Duodenal mucosa (tissue), 2 donors: ENCODE measurements at regions not wholly inside any gene's neighbourhood (a gene's known extent, or its start where the extent isn't known, plus 50 kb on each side); places are given as distances from the start of the nearest gene placed in this dataset.
"Not testable (repeated sequence)": the region's sequence is repeated elsewhere in the genome, so short reads cannot be mapped to it uniquely, and the experiment has no call there.

ENCODE experiments used
- H3K27ac ChIP-seq: one replicate; pipeline ENCODE4 v1.7.0; 2013; ENCODE audit warnings: low read depth, low read length
- H3K27me3 ChIP-seq, 2 donors: one replicate each; pipeline ENCODE4 v1.7.0; 2013; ENCODE audit warnings: low read length in 2 of 2, control low read depth in 1 of 2; ENCODE audit not compliant: insufficient read depth in 2 of 2, control insufficient read depth in 1 of 2
- H3K36me3 ChIP-seq, 2 donors: one replicate each; pipeline ENCODE4 v1.7.0; 2013; ENCODE audit warnings: low read length in 2 of 2, control low read depth in 1 of 2; ENCODE audit not compliant: insufficient read depth in 2 of 2, control insufficient read depth in 1 of 2
- H3K4me1 ChIP-seq, 2 donors: one replicate each; pipeline ENCODE4 v1.7.0; 2013; ENCODE audit warnings: low read length in 2 of 2, control low read depth in 1 of 2; ENCODE audit not compliant: insufficient read depth in 2 of 2, control insufficient read depth in 1 of 2
- H3K4me3 ChIP-seq, 2 donors: one replicate each; pipeline ENCODE4 v1.7.0; 2013; ENCODE audit warnings: low read length in 2 of 2, low read depth in 1 of 2
- H3K9ac ChIP-seq, 2 donors: one replicate each; pipeline ENCODE4 v1.7.0; 2013; ENCODE audit warnings: low read length in 2 of 2, low read depth in 1 of 2
- H3K9me3 ChIP-seq, 2 donors: one replicate each; pipeline ENCODE4 v1.7.0; 2013; ENCODE audit warnings: low read length in 2 of 2, control low read depth in 1 of 2; ENCODE audit not compliant: control insufficient read depth in 1 of 2

DNA sequence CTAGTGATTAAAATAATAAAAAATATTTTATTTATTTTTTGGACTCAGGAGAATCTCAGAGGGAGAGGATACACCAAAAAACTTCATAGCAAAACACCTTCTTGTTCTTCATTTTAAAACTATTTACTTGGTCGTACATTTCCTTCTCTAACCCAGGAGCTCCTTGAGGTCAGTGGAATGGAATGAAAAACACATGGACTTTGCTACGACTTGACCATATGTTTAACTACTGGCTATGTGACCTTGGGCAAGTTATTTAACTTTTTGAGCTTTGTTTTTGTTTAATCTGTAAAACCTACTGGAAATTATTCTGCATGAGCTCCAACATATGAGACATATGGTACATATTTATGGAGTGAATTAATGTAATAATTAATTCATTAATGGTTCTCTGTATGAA lies 1005.5 kb upstream of the CITED2 start:
- no peaks in the 10 kb centered on the region for H3K4me1 ChIP-seq
- peaks cover 1 to 3% of the 10 kb centered on the region in 2 donors for H3K9me3 ChIP-seq
- H3K27ac ChIP-seq = no peak overlapping the region
- H3K27me3 ChIP-seq = no peaks in the 10 kb centered on the region
- H3K36me3 ChIP-seq = no peaks in the 10 kb centered on the region
- no peak overlapping the region for H3K4me3 ChIP-seq
- H3K9ac ChIP-seq = no peak overlapping the region

DNA sequence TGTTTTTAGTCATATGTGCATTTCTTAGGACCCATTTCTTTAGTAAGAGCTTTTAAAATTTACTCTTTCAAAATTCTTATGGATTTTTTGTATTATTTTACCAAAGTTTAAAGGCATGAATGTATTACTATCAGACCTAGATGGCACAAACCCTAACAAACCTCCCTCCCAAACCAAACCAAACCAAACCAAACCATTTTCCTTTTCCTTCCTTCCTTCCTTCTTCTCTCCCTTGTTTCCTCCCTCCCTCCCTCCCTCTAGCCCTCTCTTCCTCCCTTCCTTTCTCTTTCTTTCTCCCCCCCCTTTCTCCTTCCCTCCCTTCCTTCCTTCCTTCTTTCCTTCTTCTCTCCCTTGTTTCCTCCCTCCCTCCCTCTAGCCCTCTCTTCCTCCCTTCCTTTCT lies 1001.8 kb upstream of the CITED2 start:
- Histone ChIP-seq H3K27ac (no peak overlapping the region), H3K4me3 (no peak overlapping the region), H3K9ac (no peak overlapping the region), H3K27me3 (no peaks in the 10 kb centered on the region), H3K36me3 (no peaks in the 10 kb centered on the region), H3K4me1 (no peaks in the 10 kb centered on the region), H3K9me3 (no peaks in the 10 kb centered on the region)

DNA sequence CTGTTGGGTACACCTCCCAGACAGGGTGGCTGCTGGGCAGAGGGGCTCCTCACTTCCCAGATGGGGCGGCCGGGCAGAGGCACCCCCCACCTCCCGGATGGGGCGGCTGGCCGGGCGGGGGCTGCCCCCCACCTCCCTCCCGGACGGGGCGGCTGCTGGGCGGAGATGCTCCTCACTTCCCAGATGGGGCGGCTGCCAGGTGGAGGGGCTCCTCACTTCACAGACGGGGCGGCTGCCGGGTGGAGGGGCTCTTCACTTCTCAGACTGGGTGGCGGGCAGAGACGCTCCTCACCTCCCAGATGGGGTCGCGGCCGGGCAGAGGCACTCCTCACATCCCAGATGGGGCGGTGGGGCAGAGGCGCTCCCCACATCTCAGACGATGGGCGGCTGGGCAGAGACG lies 999.3 kb upstream of the CITED2 start:
- not testable (repeated sequence) for H3K9me3 ChIP-seq, H3K4me1 ChIP-seq, H3K27me3 ChIP-seq, H3K27ac ChIP-seq, H3K36me3 ChIP-seq, H3K4me3 ChIP-seq, H3K9ac ChIP-seq

DNA sequence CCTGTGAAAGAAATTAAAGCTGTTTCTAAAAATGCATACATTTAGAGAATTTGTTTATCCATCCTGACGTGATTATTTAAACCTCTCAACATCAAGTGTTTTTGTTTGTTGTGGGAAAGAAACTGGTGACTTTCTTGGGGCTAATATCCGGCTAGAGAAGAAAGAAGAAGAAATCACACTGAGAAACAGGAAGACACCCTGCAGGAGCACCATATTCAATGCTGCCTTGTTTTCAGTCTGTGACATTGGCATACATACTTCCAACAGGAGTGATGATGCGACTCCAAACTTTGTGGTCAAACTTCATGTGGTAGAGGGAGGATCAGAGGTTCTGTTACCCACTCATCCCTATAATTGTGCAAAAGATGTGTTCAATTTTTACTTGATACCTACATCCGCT lies 997.6 kb upstream of the CITED2 start:
- Histone ChIP-seq H3K36me3 (no peaks in the 10 kb centered on the region), H3K9ac (no peak overlapping the region), H3K27me3 (no peaks in the 10 kb centered on the region), H3K9me3 (no peaks in the 10 kb centered on the region), H3K4me3 (no peak overlapping the region), H3K4me1 (no peaks in the 10 kb centered on the region), H3K27ac (no peak overlapping the region)

DNA sequence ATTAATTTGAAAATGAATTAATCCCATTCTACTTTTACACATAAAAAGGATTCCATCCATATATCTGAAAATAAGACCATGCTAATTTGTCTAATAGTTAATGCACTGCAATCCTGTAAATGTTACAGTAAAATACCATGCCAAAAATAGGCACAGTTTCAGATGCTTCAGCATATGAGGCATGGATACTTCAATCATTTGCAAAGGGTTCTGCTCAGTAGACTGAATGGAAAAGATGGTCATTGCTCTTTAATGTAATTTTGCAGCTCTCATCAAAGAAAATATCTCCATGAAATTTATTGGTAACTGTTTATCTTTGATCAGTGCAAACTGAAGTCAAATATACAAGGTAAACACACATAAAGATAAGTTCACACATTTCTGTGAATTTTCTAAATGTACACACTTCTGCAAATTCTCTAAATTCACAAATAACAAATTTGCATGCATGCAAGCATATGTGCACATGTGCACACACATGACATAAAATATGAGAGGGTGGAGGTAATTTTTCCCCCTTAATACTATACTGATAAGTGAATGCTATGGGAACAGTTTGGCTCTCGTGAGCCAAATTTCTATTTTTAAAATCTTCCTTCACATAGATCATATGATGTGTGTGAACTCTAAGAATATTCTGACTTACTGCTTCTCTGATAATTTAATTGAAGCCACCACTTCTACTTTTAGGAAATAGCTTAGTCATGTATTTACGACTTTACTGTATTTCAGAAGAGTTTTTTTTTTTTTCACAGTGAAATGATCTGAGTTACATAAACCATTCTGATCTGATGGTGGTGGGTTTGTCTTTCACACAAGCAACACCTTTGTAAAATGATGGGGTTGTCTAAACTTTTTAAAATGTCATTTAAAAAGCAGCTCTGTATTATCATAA lies 996.8 kb upstream of the CITED2 start:
- H3K9me3 ChIP-seq = no peaks in the 10 kb centered on the region
- H3K9ac ChIP-seq = no peak overlapping the region
- H3K4me1 ChIP-seq = no peaks in the 10 kb centered on the region
- no peaks in the 10 kb centered on the region for H3K27me3 ChIP-seq
- H3K27ac ChIP-seq = no peak overlapping the region
- H3K36me3 ChIP-seq = no peaks in the 10 kb centered on the region
- H3K4me3 ChIP-seq = no peak overlapping the region

DNA sequence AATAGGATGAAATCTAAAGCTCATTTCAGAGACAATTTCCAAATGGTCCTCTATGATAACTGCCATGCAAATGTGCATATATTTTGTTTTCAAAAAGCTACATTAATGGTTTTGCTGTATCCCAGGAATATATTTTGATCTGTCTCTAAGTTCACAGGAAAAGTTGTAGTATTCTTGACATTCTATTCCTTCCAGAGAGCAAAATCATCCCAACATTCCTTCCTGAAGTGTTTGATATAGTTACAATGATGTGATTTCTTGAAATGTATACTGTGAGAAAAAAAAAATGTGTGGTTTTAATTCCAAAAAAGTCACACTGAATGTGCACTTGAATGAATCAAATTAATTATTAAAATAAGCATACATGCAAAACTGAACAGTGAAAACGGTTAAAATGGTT lies 996.0 kb upstream of the CITED2 start:
- Histone ChIP-seq H3K4me1 (no peaks in the 10 kb centered on the region), H3K27ac (no peak overlapping the region), H3K27me3 (no peaks in the 10 kb centered on the region), H3K36me3 (no peaks in the 10 kb centered on the region), H3K4me3 (no peak overlapping the region), H3K9me3 (no peaks in the 10 kb centered on the region), H3K9ac (no peak overlapping the region)

DNA sequence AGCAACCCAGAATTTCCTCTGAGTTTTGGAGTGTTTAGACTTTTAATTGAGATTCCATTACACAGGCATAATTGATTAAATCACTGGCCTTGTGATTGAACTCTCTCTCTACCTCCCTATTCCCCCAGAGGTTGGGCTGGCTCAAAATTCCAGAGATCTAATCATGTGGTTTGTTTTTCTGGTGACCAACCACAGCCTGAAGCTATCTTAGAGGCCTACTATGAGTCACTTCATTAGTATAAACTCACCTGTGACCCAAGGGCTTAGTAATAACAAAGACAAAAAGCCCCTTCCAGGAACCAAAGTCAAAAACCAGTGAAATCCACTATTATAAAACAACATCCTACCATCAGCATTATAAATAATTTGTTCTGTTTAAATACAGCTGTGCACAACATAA lies 992.5 kb upstream of the CITED2 start:
- Histone ChIP-seq H3K9ac (no peak overlapping the region), H3K4me3 (no peak overlapping the region), H3K27me3 (no peaks in the 10 kb centered on the region), H3K9me3 (peaks cover 4 to 5% of the 10 kb centered on the region in 2 donors), H3K27ac (no peak overlapping the region), H3K4me1 (no peaks in the 10 kb centered on the region), H3K36me3 (no peaks in the 10 kb centered on the region)

DNA sequence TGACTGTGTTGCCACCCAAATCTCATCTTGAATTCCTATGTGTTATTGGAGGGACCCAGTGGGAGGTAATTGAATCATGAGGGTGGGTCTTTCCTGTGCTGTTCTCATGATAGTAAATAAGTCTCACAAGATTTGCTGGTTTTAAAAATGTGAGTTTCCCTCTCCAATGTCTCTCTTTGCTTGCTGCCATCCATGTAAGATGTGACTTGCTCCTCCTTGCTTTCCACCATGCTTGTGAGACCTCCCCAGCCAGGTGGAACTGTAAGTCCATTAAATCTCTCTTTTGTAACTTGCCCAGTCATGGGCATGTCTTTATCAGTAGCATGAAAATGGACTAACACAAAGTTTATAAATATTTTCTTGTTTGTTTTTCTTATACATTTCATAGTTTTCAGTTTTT lies 990.5 kb upstream of the CITED2 start:
- H3K27me3 ChIP-seq = no peaks in the 10 kb centered on the region
- no peak overlapping the region for H3K27ac ChIP-seq
- no peak overlapping the region for H3K4me3 ChIP-seq
- H3K4me1 ChIP-seq = no peaks in the 10 kb centered on the region
- H3K9me3 ChIP-seq = peaks cover 4 to 5% of the 10 kb centered on the region in 2 donors
- H3K9ac ChIP-seq = no peak overlapping the region
- H3K36me3 ChIP-seq = no peaks in the 10 kb centered on the region

DNA sequence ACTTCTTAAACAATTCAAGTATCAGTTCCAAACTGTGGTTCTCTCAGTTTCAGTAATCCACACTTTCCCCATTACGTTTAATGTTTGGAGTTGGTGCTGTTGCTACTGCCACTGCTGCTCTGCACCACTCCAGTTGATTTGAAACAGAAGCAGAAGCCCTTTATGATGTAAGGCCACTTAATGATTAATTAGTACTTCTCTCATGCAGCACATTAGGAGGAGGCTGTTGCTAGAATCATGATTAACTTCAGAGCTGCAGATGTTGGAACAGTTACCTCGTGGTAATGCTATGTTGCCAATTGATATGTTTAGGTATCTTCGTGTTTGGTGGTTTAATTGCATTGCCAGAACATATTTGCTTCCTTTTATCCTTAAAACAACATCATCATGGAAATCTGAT lies 986.2 kb upstream of the CITED2 start:
- Histone ChIP-seq H3K9me3 (peaks cover 4 to 5% of the 10 kb centered on the region in 2 donors), H3K4me3 (no peak overlapping the region), H3K27ac (no peak overlapping the region), H3K4me1 (no peaks in the 10 kb centered on the region), H3K9ac (no peak overlapping the region), H3K36me3 (no peaks in the 10 kb centered on the region), H3K27me3 (no peaks in the 10 kb centered on the region)

DNA sequence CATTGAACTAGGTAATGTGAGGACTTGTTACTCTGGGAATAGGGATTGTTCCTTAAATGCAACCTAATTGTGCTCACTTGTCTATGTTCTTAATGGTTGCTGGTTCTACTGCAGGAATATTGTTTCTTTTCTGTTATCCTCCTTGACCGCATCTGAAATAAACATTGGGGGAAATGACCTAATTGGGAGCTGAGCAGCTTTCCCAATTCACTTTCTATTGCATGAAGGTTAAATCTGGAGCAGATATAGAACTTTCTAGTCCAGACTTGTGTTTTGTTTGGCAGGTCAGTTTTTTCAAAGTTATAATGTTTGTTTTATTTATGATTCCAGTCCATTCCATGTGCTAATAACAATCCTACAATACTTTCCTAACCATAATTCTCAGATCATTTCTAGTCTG lies 981.0 kb upstream of the CITED2 start:
- Histone ChIP-seq H3K4me3 (no peak overlapping the region), H3K9ac (no peak overlapping the region), H3K9me3 (no peaks in the 10 kb centered on the region), H3K27ac (no peak overlapping the region), H3K27me3 (no peaks in the 10 kb centered on the region), H3K4me1 (no peaks in the 10 kb centered on the region), H3K36me3 (no peaks in the 10 kb centered on the region)
